Eye (tissue), 1 donor: ENCODE measurements at regions not wholly inside any gene's neighbourhood (a gene's known extent, or its start where the extent isn't known, plus 50 kb on each side); places are given as distances from the start of the nearest gene placed in this dataset.

Experiments
- DNase-seq: peaks from one replicate; pipeline ENCODE4 v3.0.0-alpha.2; 2015

GRCh38 chr10:21078410-21079329, 181.6 kb upstream of the NEBL start:
- peak; percentile 90 for DNase-seq

GRCh38 chr10:21077681-21078080, 180.6 kb upstream of the NEBL start:
- no peak for DNase-seq

- no peak for DNase-seq
Observed at GRCh38 chr10:21076381-21076780, 179.3 kb upstream of the NEBL start.

GRCh38 chr10:21075880-21076279, 178.8 kb upstream of the NEBL start:
- DNase-seq = no peak

- no peak for DNase-seq
Observed at GRCh38 chr10:21071001-21071673, 174.0 kb upstream of the NEBL start.

- peak; percentile 34 for DNase-seq
Observed at GRCh38 chr10:21069929-21070700, 173.0 kb upstream of the NEBL start.

- no peak for DNase-seq
Observed at GRCh38 chr10:21069278-21069677, 172.2 kb upstream of the NEBL start.

- DNase-seq = no peak
Observed at GRCh38 chr10:21068026-21068656, 171.0 kb upstream of the NEBL start.

- DNase-seq = peak; percentile 55
Observed at GRCh38 chr10:21065621-21066248, 168.6 kb upstream of the NEBL start.

- DNase-seq = no peak
Observed at GRCh38 chr10:21061982-21062381, 164.9 kb upstream of the NEBL start.

- no peak for DNase-seq
Observed at GRCh38 chr10:21061184-21061583, 164.1 kb upstream of the NEBL start.

GRCh38 chr10:21060626-21061025, 163.5 kb upstream of the NEBL start:
- no peak for DNase-seq

- DNase-seq = no peak
Observed at GRCh38 chr10:21057989-21058388, 160.9 kb upstream of the NEBL start.

- no peak for DNase-seq
Observed at GRCh38 chr10:21057436-21057835, 160.3 kb upstream of the NEBL start.

- DNase-seq = no peak
Observed at GRCh38 chr10:21056461-21056860, 159.3 kb upstream of the NEBL start.

GRCh38 chr10:21055339-21056135, 158.4 kb upstream of the NEBL start:
- DNase-seq = peak; percentile 78

GRCh38 chr10:21053953-21054690, 157.0 kb upstream of the NEBL start:
- no peak for DNase-seq

GRCh38 chr10:21052709-21053104, 155.6 kb upstream of the NEBL start:
- no peak for DNase-seq

GRCh38 chr10:21052072-21052708, 155.1 kb upstream of the NEBL start:
- DNase-seq = no peak

GRCh38 chr10:21049482-21049881, 152.4 kb upstream of the NEBL start:
- no peak for DNase-seq
